ENCODE measurements at regions not wholly inside any gene's neighbourhood (a gene's known extent, or its start where the extent isn't known, plus 50 kb on each side); places are given as distances from the start of the nearest gene placed in this dataset.

- Histone ChIP-seq H3K4me1 (ENCODE audit: insufficient read depth, low read length) (no peaks in the 10 kb centered on the region), H3K9me3 (ENCODE audit: low read depth, low read length) (no peaks in the 10 kb centered on the region), H3K4me3 (ENCODE audit: low read length) (no peak overlapping the region), H3K27me3 (ENCODE audit: insufficient read depth, low read length) (peaks cover 3% of the 10 kb centered on the region)
These were observed 79.7 kb upstream of the ARHGAP29 start for GRCh38 chr1:94316836-94317789.

GRCh38 chr1:94316183-94316582, 78.8 kb upstream of the ARHGAP29 start:
- Histone ChIP-seq H3K9me3 (ENCODE audit: low read depth, low read length) (no peaks in the 10 kb centered on the region), H3K4me1 (ENCODE audit: insufficient read depth, low read length) (no peaks in the 10 kb centered on the region), H3K4me3 (ENCODE audit: low read length) (no peak overlapping the region), H3K27me3 (ENCODE audit: insufficient read depth, low read length) (peaks cover 3% of the 10 kb centered on the region)

DNA sequence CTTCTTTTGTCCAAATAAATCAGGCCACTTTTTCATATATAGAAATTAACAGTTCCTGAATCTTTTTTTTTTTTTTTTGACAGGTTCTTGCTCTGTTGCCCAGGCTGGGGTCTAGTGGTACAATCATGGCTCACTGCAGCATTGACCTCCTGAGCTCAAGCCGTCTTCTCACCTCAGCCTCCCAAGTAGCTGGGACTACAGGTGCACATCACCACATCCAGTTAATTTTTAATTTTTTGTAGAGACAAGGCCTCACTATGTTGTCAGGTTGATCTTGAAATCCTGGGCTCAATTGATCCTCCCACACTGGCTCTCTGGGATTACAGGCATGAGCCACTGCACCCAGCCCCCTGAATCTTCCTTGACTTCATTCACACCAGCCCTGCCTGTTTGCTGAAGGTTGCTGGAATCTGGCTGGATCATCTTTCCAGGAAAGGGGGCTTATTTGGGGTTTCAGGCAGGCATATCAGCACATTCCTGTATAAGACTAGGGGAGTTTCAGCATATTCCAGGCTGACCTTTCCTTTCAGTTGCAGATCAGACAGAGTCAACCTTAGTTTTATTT, 78.2 kb upstream of the ARHGAP29 start:
- peaks cover 3% of the 10 kb centered on the region for H3K27me3 ChIP-seq (ENCODE audit: insufficient read depth, low read length)
- no peak overlapping the region for H3K4me3 ChIP-seq (ENCODE audit: low read length)
- no peaks in the 10 kb centered on the region for H3K4me1 ChIP-seq (ENCODE audit: insufficient read depth, low read length)
- H3K9me3 ChIP-seq (ENCODE audit: low read depth, low read length): no peaks in the 10 kb centered on the region

- H3K9me3 ChIP-seq (ENCODE audit: low read depth, low read length): no peaks in the 10 kb centered on the region
- no peaks in the 10 kb centered on the region for H3K4me1 ChIP-seq (ENCODE audit: insufficient read depth, low read length)
- peaks cover 3% of the 10 kb centered on the region for H3K27me3 ChIP-seq (ENCODE audit: insufficient read depth, low read length)
- H3K4me3 ChIP-seq (ENCODE audit: low read length): no peak overlapping the region
These were observed 77.0 kb upstream of the ARHGAP29 start for GRCh38 chr1:94314222-94314858.

- Histone ChIP-seq H3K9me3 (ENCODE audit: low read depth, low read length) (no peaks in the 10 kb centered on the region), H3K27me3 (ENCODE audit: insufficient read depth, low read length) (no peaks in the 10 kb centered on the region), H3K4me3 (ENCODE audit: low read length) (no peak overlapping the region), H3K4me1 (ENCODE audit: insufficient read depth, low read length) (no peaks in the 10 kb centered on the region)
These were observed 73.3 kb upstream of the ARHGAP29 start for GRCh38 chr1:94310570-94311270.

DNA sequence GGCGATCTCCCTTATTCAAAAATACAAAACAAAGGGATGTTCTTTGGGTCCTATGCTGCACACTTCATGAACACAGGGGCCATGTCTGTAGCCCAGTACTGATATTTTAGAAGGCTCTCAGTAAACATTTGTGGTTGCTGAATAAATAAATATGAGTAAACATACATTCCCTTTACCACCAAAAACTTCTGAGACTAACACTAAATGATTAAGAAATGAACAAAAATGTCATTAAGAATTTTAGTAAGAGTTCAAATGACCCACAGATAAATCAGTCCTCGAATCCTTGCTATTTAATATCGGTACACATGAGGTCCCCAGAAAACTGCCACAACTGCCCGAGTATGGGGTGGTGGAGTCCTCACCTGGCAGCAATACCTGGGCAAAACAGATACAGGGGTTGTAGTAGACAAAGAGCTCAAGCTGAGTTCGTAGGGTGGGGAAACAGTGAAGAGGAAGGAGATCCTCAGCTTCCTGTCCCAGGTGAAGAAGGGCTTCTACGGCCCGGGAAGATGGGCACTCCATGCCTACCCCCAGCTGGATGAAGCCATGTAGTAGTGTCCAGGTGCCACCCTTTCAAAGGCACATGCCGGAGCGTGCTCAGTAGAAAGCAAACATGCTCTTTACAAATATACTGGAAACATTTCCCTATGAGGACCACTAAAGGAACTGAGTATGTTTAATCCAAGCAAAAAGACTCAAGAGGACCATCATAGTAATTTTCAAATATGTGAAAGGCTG, 72.6 kb upstream of the ARHGAP29 start:
- Histone ChIP-seq H3K9me3 (ENCODE audit: low read depth, low read length) (no peaks in the 10 kb centered on the region), H3K4me1 (ENCODE audit: insufficient read depth, low read length) (no peaks in the 10 kb centered on the region), H3K4me3 (ENCODE audit: low read length) (no peak overlapping the region), H3K27me3 (ENCODE audit: insufficient read depth, low read length) (no peaks in the 10 kb centered on the region)

GRCh38 chr1:94309216-94309615, 71.8 kb upstream of the ARHGAP29 start:
- Histone ChIP-seq H3K9me3 (ENCODE audit: low read depth, low read length) (no peaks in the 10 kb centered on the region), H3K27me3 (ENCODE audit: insufficient read depth, low read length) (no peaks in the 10 kb centered on the region), H3K4me3 (ENCODE audit: low read length) (no peak overlapping the region), H3K4me1 (ENCODE audit: insufficient read depth, low read length) (no peaks in the 10 kb centered on the region)

GRCh38 chr1:94306521-94306920, 69.1 kb upstream of the ARHGAP29 start:
- Histone ChIP-seq H3K9me3 (ENCODE audit: low read depth, low read length) (no peaks in the 10 kb centered on the region), H3K27me3 (ENCODE audit: insufficient read depth, low read length) (no peaks in the 10 kb centered on the region), H3K4me3 (ENCODE audit: low read length) (no peak overlapping the region), H3K4me1 (ENCODE audit: insufficient read depth, low read length) (peaks cover 25% of the 10 kb centered on the region)

DNA sequence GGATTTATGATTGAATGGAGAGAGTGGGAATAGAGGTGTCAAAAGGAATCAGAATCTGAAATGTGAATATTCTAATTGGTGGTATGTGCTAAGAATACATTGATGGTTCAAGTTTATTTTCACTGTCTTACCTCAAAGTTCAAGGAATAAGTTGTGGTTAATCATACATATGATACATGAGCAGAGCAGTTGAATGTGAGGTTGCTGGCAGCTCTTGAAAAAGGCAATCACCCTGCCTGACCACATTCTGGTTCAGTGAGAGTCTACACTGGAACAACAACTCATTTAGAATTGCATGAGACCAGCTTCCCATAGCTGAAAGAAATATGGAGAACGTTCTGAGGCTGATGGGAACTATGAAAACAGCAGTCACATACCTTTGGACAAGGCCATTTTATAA, 68.3 kb upstream of the ARHGAP29 start:
- Histone ChIP-seq H3K27me3 (ENCODE audit: insufficient read depth, low read length) (no peaks in the 10 kb centered on the region), H3K4me1 (ENCODE audit: insufficient read depth, low read length) (peaks cover 32% of the 10 kb centered on the region), H3K9me3 (ENCODE audit: low read depth, low read length) (no peaks in the 10 kb centered on the region), H3K4me3 (ENCODE audit: low read length) (no peak overlapping the region)

GRCh38 chr1:94304553-94304952, 67.2 kb upstream of the ARHGAP29 start:
- Histone ChIP-seq H3K4me1 (ENCODE audit: insufficient read depth, low read length) (peaks cover 40% of the 10 kb centered on the region), H3K27me3 (ENCODE audit: insufficient read depth, low read length) (no peaks in the 10 kb centered on the region), H3K9me3 (ENCODE audit: low read depth, low read length) (no peaks in the 10 kb centered on the region), H3K4me3 (ENCODE audit: low read length) (no peak overlapping the region)

DNA sequence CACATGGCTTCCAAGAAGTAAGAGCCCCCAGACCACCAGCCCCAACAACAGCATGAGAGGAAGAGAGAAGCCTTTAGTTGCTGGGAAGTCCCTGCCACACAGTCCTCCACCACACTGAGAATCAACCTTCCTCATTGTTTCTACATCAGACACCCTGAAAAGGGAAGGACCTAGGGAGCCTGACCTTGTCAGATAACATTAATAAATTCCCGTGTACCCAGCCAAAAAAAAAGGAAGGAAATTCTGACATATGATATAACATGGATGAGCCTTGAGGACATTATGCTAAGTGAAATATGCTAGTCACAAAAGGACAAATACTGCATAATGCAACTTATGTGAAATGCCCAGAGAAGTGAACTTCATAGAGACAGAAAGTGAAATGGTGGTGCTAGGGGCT, 65.6 kb upstream of the ARHGAP29 start:
- Histone ChIP-seq H3K4me3 (ENCODE audit: low read length) (no peak overlapping the region), H3K27me3 (ENCODE audit: insufficient read depth, low read length) (no peaks in the 10 kb centered on the region), H3K9me3 (ENCODE audit: low read depth, low read length) (no peaks in the 10 kb centered on the region), H3K4me1 (ENCODE audit: insufficient read depth, low read length) (peaks cover 49% of the 10 kb centered on the region)

DNA sequence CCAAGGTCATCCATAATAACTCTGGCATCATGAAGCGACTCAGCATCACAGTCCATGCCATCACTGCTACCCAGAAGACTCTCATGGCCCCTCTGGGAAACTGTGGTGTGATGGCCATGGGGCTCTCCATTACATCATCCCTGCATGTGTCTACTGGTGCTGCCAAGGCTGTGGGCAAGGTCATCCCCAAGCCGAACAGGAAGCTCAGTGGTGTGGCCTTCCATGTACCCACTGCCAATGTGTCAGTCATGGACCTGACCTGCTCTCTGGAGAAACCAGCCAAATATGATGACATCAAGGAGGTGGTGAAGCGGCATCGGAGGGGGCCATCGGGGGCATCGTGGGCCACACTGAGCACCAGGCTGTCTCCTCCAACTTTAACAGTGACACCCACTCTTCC, 65.1 kb upstream of the ARHGAP29 start:
- H3K4me1 ChIP-seq (ENCODE audit: insufficient read depth, low read length): peaks cover 54% of the 10 kb centered on the region
- H3K9me3 ChIP-seq (ENCODE audit: low read depth, low read length): no peaks in the 10 kb centered on the region
- no peaks in the 10 kb centered on the region for H3K27me3 ChIP-seq (ENCODE audit: insufficient read depth, low read length)
- no peak overlapping the region for H3K4me3 ChIP-seq (ENCODE audit: low read length)

DNA sequence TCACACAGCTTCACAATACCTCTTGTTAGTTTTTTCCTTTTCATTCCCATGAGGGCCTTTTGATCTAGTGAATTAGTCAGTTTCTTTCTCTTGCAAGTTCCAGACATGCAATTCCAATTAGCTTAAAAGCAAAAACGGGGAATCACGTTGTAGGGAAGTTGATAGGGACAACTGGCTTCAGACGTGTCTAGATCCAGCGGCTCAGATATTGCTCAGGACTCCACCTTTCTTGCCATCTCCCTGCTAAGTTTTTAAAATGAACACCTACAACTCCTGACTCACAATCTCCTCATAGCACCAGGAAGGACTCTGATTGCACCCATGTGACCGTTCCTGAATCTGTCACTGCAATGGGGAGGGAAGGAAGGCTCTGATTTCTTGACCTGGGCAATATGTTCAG, 63.8 kb upstream of the ARHGAP29 start:
- H3K9me3 ChIP-seq (ENCODE audit: low read depth, low read length): no peaks in the 10 kb centered on the region
- H3K4me3 ChIP-seq (ENCODE audit: low read length): no peak overlapping the region
- no peaks in the 10 kb centered on the region for H3K27me3 ChIP-seq (ENCODE audit: insufficient read depth, low read length)
- peaks cover 66% of the 10 kb centered on the region for H3K4me1 ChIP-seq (ENCODE audit: insufficient read depth, low read length)

DNA sequence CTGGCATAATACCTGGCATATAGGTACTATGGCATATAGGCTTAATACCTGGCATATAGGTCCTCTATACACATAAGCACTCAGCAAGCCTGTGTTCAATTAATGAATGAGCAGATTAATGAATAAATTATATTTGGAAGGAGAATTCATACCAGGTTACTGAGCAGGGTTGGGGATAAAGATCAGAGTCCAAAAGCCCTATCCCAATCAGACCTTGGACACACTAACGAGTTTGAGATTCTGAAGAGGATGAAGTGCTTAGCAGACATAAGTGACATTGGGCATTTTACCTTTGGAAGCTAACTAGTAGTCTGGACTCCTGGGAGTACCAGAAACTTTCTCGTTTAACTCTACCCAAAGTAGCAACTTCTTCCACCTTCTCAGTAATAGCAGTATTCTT, 63.3 kb upstream of the ARHGAP29 start:
- H3K4me3 ChIP-seq (ENCODE audit: low read length): no peak overlapping the region
- H3K27me3 ChIP-seq (ENCODE audit: insufficient read depth, low read length): no peaks in the 10 kb centered on the region
- H3K9me3 ChIP-seq (ENCODE audit: low read depth, low read length): no peaks in the 10 kb centered on the region
- peaks cover 70% of the 10 kb centered on the region for H3K4me1 ChIP-seq (ENCODE audit: insufficient read depth, low read length)

All from mononuclear cell (primary cell).